GM21576 (cell line): ENCODE measurements at regions not wholly inside any gene's neighbourhood (a gene's known extent, or its start where the extent isn't known, plus 50 kb on each side); places are given as distances from the start of the nearest gene placed in this dataset.

ENCODE experiments used
- ATAC-seq: cut with Tn5 transposase; IDR thresholded peaks from one replicate; pipeline ENCODE4 v1.9.1; 2021; ENCODE audit warnings: mild to moderate bottlenecking, moderate library complexity; ENCODE audit not compliant: unreplicated experiment

DNA sequence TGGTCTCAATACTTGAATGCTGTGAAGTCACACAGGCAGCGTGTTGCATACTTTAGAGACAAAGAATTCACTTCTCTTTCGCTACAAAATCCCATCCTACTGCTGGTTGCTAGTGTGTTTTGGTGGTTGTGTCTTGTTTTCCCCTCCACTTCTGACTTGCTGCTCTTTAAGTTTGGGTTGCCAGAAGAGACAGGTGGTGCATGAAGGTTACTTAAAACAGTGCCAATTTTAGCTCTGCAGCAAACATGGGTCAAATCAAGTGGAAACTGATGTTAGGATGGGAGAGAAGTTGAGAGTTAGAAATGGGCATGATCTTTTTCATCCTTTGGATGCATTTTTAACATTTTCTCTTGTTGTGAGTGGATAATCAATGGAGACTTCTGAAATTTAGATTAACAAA lies 136.2 kb upstream of the KCNH7 start:
- ATAC-seq: no peak

DNA sequence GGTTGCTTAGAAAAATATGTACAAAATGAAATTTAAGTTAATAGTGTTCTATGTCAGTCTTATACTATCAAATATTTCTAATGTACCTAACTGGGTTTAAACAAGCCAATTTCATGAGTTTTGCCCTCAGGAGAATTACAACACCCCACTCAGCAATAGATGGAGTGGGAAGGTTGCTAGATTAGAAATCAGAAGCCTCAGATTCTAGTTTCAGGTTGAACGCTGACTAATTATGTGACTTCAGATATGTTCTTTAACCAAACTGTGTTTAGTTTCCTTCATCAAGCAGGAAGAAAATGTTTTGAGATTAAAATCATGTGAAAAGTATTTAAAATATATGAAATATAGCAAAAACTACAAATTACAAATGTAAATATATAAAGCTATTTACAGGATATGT lies 133.8 kb upstream of the KCNH7 start:
- no peak for ATAC-seq

DNA sequence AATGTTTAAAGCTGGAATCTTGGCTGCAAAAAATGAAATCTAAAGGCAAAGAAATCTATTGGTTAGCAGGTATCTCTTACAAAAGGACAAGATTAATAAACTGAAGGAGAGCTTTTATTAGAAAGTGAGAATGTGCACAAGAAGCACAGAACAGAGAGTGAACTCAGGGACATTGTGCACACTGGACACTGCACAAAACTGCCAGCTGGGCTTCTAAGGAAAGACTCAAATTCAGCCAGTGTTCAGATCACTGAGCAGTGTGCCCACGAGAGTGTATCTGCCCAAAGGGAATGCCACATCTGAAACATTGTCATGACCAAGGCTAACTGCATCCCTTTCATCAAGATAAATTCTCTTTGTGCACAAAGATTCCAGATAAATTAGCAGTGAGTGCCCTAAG lies 129.7 kb upstream of the KCNH7 start:
- ATAC-seq: no peak

DNA sequence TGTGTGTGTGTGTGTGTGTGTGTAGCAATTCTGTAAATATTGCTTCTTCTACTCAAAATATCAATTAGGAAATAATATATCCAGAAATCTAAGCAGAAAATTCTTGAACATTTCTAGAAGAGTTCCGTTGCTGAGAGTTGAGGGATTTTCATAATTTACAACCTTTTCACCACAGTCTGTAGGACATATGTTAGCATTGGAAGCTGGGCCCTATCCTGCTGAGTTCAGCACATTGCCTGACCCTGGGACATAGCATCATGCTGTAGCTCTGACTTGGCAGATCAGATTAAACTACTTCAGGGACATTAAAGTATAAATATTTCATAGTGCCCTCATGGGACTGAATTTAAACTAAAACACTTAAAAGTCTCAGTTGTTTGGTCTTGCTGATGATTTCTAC lies 129.2 kb upstream of the KCNH7 start:
- ATAC-seq: no peak

DNA sequence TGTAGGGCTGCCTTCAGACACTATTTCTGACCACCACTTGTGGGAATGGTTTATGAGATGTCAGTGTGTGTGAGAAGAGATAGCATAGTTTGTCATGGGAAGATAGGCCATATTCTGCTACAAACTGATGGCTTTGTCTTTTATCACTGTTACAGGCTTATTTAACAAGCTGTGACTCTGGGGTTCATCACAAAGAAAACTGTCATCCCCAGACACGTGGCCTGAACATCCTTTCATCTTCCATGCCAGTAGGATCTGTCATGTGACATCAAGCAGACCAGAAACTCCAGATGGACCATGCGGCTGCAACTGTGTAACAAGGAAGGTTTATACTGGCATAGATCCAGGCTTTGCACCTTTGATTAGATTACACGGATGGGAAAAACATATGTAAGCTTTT lies 128.6 kb upstream of the KCNH7 start:
- ATAC-seq: no peak

DNA sequence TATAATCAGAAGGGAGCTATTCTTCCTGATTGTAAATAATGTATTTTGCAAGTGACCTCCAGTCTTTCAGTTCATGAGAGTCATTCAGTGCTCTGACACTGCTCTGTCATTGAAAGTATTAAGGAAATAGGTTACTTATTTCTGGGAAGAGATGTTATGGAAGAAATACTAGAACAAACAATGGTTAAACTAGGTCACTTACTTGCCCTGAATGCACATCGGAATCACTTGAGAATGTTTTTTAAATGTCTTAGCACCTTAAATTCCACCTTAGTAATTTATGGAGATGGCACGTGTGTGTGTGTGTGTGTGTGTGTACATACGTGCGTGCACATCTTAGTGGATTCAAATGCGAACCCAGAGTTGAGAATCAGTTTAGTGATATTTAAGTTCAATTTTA lies 126.6 kb upstream of the KCNH7 start:
- ATAC-seq: no peak

DNA sequence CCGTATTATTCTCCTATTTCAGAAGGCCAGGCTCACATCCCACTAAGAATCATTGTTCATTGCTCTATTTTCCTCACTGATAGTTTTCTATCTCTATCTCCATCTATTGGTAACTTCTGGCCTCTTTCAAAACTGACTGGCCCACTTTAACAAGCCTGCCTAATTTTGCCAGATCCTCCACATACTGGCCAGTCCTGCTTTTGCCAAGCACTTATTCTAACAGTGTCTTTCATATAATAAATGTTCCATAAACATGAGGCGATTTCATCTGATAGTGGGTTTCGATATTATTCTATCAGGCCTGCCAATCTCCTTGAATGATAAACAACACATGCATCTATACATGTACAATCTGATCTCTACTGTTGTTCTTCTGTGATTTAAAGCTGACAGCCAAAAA lies 125.9 kb upstream of the KCNH7 start:
- ATAC-seq: no peak

DNA sequence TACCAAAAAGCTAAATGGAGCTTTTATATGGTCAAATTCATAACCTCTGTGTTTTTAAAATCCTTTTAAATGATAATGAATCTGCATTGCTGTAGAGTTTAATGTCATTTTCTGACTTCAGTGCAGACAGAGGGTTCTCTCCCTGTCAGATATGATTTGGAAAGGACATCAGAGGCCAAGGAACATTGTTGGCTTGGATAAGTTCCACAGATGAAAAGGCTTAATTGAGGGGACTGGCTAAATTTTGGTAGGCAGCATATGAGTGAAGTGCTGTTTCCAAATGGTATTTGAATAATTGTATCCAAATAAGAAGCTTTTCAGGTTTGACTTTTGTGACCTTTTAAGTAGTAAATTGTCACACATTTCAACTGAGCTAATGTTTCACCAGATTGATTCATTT lies 124.6 kb upstream of the KCNH7 start:
- no peak for ATAC-seq

DNA sequence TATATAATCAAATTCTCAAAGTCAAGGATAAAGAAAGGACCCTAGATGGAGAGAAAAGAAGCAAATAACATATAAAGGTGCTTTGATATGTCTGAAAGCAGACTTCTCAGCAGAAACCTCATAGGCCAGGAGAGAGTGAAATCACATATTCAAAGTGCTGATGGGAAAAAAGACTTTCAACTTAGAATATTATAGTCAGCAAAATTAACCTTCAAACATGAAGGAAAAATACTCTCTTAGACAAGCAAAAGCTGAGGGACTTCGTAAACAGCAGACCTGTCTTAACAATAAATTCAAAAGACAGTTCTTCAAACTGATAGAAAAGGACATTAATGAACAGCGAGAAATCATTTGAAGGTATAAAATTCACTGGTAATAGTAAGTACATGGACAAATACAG lies 107.2 kb upstream of the KCNH7 start:
- ATAC-seq: no peak

DNA sequence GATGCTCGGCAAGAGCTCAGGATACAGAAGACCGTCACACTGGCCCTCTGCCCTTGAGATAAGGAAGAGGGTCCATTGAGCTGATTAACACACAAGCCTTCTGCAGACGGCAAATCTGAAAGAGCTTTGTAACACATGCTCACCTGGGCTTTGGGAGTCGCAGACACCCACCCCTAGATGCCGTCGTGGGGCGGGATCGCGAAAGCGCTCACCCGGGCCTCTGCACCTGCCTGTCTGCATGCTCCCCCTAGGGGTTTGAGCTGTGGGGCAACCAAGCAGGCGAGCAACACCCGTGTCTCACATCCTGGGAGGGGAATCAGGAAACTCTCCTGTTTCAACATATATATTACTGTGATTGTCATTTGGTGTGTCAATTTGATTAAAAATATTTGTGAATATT lies 99.8 kb upstream of the KCNH7 start:
- no peak for ATAC-seq

DNA sequence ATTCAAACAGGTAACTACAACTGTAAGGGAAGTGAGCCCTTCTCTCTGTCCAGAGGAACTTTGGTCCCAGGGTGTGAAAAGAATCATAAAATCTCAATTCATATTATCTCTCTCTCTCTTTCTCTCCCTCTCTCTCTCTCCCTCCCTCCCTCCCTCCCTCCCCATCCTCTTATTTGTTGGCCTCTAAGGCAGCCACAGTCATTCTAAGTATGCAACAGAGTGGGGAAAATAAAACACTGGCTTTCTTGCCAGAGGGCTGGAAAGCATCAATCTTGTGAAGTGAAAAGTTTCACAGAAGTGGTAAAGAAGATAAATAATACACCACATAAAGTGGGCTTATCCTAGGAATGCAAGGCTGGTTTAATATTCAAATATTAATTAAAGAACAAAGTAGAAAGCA lies 95.6 kb upstream of the KCNH7 start:
- no peak for ATAC-seq

DNA sequence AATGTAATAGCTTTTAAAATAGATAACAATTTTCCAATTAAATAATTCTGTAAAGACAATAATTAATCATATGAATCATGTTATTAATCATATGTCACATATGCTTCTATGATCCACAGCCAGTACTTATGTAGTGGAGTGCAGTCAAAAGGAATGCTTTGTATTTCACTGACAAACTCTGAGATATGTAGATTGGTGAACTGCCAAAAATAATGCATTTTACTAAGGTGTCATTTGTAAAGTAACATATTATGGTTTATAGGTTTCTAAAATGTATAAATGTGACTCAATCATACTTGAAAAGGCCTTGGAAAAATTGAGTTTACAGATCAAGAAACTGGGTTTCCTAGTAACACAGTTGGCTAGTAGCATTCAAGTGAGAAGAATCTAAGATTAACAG lies 93.8 kb upstream of the KCNH7 start:
- ATAC-seq: no peak

DNA sequence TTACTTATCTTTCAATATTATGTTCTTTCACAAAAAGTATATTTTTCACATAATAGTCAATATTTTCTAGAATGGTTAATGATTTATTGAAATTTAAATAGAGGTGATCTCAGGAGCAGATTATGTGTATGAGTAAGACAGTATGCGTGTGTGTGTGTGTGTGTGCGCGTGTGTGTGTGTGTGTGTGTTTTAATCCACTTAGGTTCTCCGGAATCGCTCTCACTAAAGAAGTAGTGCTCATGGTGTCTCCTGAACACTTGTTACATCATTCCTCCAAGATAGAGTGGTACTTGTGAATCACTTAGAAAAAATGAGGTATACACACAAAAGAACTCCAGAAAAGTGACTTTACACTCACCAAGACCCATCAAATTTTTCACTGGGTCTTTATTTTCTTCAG lies 91.0 kb upstream of the KCNH7 start:
- ATAC-seq: no peak

DNA sequence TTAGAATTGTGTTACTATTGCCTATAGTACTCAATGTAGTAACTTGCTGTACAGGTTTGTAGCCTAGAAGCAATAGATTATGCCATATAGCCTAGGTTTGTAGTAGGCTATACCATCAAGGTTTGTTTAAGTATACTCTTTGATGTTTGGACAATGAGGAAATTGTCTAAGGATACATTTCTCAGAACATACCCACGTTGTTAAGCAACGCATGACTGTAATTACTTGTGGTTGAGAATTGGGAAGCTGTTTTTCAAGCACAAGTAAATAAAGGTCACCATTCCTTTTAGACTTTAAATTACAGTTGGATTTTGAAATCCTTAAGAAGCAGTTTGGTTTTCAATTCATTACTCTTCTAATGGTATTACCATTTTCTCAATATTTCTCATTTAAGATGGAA lies 89.8 kb upstream of the KCNH7 start:
- ATAC-seq: no peak

DNA sequence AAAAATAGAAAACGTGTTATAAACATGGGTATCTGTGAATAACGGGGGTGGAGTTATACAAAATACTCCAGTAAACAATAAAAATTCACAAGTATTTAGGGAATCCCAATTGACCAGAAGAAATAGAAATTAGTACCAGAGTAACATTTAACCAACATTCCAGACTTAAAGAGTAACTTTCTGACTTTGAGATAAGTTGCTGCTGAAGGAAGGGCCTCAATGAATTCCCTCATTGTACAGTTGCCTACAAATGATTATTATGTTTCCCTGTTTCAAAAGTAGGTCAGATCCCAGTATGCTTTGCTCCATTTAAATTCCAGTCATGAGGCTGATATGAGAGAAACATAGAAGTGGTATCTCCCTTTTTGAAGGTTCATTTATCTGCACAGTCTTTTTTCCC lies 88.3 kb upstream of the KCNH7 start:
- ATAC-seq: no peak

DNA sequence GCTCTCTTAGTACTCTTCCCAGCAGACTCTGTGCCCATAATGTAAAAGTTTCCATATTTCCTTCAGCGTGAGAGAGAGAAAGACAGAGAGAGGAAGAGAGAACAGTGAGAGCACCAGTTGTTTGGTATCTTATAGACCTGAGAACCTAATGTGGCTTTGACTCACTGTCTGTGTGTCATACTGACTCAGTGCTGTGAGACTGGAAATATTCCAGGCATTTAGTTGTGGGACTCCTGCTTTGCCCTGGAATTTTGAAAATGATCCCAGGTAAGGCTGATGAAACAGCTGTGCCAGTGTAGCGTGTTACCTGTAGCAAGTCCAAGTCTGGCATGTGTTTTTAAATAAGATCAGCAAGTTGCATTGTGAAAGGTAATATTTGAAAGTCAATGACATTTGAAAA lies 87.9 kb upstream of the KCNH7 start:
- ATAC-seq: no peak

DNA sequence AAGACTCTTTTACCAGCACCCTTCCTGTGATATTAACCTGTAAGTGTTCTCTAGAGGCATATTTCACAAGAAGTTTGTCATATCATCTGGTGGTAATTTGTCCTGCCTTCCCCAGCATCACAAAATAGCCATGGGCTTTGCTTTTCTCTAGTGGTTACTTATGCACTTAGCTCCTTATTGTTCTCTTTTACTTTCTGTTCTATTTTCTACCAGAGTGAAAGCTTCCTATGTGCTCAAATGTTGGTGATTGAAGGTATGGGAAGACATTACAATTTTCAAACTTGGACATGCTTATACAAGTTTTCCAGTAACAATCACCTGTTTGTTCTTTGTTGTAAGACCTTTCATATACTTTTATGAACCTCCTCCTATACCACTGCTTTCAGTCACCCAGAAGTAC lies 87.0 kb upstream of the KCNH7 start:
- no peak for ATAC-seq

DNA sequence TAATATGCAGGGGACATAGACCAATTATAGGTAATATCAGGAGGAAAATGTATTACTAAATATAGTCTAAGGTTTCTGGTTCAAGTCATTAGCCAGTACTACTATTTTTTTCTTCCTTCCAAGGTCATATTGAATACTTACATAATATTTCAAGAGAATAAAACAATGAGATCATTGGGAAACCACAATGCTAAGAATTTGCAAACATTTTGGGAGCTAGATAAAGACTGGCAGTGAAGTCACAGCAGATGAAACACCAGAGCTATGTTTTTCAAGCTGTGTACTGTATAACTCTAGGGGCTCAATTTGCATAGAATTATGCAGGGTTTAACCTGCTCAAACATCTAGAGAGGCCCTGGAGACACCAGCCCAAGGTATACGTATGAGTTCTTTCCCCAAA lies 80.5 kb upstream of the KCNH7 start:
- no peak for ATAC-seq

DNA sequence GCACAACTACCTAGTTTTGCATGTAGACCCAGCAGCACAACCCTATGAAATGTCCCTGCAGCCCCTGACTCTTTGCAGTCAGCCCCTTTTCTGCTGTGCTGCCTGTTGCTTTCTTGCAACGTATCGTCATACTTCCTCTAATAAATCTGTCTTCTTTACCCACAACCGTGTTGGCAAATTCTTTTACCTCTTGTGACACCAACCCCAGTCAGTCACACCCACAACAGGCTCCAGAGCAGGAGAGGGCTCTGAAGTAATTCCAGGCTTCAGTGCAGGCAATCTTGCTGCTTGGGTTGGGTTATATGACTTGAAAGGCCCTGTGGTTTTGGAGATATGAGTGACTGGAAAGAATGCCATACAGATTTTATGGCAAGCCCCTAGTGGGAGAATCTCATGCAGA lies 79.1 kb upstream of the KCNH7 start:
- no peak for ATAC-seq

DNA sequence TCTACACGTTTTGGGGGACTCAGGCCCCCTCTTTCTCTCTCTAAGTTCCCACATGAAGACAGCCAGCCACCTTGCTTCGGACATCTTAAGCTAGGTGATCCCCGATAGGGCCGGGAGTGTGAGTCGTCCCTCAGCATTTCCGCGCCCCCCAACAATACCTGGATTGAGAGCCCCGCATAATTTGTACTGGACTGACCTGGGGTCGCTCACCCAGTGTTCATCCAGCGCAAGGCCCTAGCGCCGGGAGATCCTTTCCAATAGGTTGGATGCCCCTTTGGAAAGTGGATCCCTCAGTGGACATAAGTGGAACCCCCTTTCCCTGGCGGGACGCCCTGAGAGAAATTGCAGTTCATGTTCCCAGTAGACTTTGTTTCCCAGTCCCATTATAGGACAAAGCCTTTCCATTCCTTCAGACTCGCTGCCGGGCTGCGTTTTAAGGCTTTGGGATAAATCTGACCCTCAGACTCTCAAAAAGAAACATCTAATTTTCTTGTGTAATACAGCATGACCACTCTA lies 77.8 kb upstream of the KCNH7 start:
- ATAC-seq: no peak

DNA sequence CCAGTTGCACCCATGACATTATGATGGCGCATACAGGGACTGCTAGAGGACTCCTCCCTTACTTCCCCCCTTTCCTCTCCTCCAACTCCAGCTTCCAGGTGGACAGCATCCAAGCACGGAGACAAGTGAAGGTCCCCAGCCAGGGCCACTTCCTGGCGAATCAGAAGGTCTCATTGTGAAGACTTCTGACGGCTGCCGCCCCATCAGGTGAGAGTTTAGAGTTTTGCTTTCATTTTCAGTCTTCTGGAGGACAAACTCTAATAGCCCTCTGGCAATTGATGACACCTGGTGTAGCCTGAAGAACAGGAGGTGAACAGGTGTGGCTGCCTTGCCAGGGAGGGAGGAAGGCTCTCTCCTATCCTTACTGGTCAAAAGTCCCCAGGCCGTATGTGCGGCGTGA lies 77.3 kb upstream of the KCNH7 start:
- no peak for ATAC-seq

DNA sequence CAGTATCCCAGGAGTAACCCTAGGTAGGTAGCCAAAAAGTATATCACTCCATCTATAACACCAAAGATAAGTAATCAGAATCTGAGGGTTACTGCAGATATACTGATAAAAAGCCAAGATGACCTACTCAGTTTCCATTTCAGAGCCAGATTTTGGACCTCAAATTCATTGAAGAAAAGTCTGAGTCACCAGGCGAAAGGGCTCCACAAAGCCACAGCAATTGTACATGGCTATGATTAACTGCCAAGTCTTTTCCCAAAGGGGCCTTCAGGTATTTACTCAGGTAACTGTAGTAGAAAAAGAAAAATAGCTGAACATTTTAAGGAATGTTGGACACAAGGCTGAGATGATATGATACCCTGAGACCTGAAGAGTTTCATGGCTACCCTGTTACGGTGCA lies 75.6 kb upstream of the KCNH7 start:
- ATAC-seq: no peak

DNA sequence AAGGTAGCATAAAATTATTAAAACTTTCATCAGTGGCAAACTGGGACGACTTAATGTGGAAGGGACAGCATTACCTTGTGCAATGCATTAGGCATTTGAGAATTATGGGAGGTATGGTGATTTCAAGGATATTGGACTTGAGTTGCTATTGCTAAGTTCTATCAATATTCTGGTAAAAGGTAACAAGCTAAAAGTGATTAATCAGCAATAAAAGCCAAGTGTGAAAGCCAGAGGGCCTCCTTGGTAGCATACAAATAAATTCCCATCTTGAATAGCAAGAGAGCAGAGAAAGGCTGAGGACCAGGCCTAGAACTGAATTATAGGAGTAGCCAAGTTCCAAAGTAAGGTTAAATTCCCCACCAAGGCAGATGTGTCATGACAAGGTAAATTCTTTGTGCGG lies 74.2 kb upstream of the KCNH7 start:
- no peak for ATAC-seq

DNA sequence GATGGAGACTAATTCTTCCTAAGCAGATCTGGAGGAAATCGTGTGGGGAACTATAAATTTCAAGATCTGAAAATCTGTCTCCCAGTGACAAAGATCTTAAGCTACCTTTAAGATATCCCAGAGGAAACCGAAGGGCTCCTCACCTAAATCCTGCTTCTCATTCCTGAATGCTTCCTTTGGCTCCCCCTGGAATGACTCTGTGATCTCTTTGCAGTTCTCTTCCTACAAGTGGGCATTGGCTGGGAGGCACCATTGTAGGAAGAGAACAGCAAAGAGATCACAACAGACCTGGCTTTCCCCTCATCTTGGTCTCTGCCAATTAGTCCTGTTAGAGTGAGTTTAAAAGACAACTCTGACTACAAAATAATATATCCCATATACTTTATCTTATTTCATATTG lies 70.0 kb upstream of the KCNH7 start:
- no peak for ATAC-seq
